Thoracic aorta (tissue), 2 donors: ENCODE measurements at regions not wholly inside any gene's neighbourhood (a gene's known extent, or its start where the extent isn't known, plus 50 kb on each side); places are given as distances from the start of the nearest gene placed in this dataset.

Experiments
- ATAC-seq: fragments of 150-250 bp; one replicate; pipeline ENCODE4 v1.8.0; 2017; ENCODE audit warnings: low read depth; ENCODE audit not compliant: insufficient number of reproducible peaks, low FRiP score
- DNase-seq: peaks from one replicate; pipeline ENCODE4 v3.0.0-alpha.2; 2020; ENCODE audit warnings: low spot score
- H3K27ac ChIP-seq, 2 donors: fragments of 200-600 bp; sonication (generic); 1 replicate in 1 of 2; 2 replicates in 1 of 2; pipeline ENCODE4 v1.5.1; 2016; ENCODE audit warnings: mild to moderate bottlenecking in 2 of 2, moderate library complexity in 2 of 2
- H3K27me3 ChIP-seq: fragments of 200-600 bp; sonication (generic); replicated peaks from 2 replicates; pipeline ENCODE4 v1.6.0; 2016; ENCODE audit warnings: mild to moderate bottlenecking; ENCODE audit not compliant: insufficient read depth
- H3K36me3 ChIP-seq: fragments of 200-600 bp; sonication (generic); one replicate; pipeline ENCODE4 v1.5.1; 2016
- H3K4me1 ChIP-seq, 2 donors: fragments of 200-600 bp; sonication (generic); 1 replicate in 1 of 2; 2 replicates in 1 of 2; pipeline versions ENCODE4 v1.5.1 to v1.6.0; 2016; ENCODE audit warnings: low read depth in 2 of 2, mild to moderate bottlenecking in 1 of 2; ENCODE audit not compliant: control insufficient read depth in 1 of 2
- H3K4me3 ChIP-seq: fragments of 200-600 bp; sonication (generic); 2 replicates; pipeline ENCODE4 v1.5.1; 2016; ENCODE audit warnings: mild to moderate bottlenecking
- H3K9me3 ChIP-seq: fragments of 200-600 bp; sonication (generic); 2 replicates; pipeline ENCODE4 v1.5.1; 2016
- CTCF ChIP-seq: fragments of 200-600 bp; sonication (generic); IDR thresholded peaks from one replicate; pipeline ENCODE4 v1.5.1; 2019; ENCODE audit warnings: antibody characterized with exemption

- no peak for TF ChIP-seq CTCF
- Histone ChIP-seq H3K9me3 (no peaks in the 10 kb centered on the region), H3K4me3 (no peak overlapping the region), H3K27me3 (no peaks in the 10 kb centered on the region), H3K4me1 (no peaks in the 10 kb centered on the region), H3K36me3 (no peaks in the 10 kb centered on the region), H3K27ac (no peak overlapping the region)
- ATAC-seq (no peak), DNase-seq (no peak)
These were observed 176.1 kb downstream of the BRINP2 start for GRCh38 chr1:177346790-177347359.

GRCh38 chr1:177343445-177343844, 172.7 kb downstream of the BRINP2 start:
- Histone ChIP-seq H3K27me3 (no peaks in the 10 kb centered on the region), H3K9me3 (no peaks in the 10 kb centered on the region), H3K4me1 (no peaks in the 10 kb centered on the region), H3K4me3 (no peak overlapping the region), H3K27ac (no peak overlapping the region), H3K36me3 (no peaks in the 10 kb centered on the region)
- DNase-seq (no peak), ATAC-seq (no peak)
- no peak for TF ChIP-seq CTCF

GRCh38 chr1:177341773-177342172, 171.0 kb downstream of the BRINP2 start:
- Histone ChIP-seq H3K27ac (no peak overlapping the region), H3K4me3 (no peak overlapping the region), H3K4me1 (no peaks in the 10 kb centered on the region), H3K9me3 (no peaks in the 10 kb centered on the region), H3K36me3 (no peaks in the 10 kb centered on the region), H3K27me3 (no peaks in the 10 kb centered on the region)
- no peak for TF ChIP-seq CTCF
- no peak for DNase-seq
- ATAC-seq = no peak

- ATAC-seq = no peak
- no peak for DNase-seq
- no peak for TF ChIP-seq CTCF
- no peaks in the 10 kb centered on the region for H3K4me1 ChIP-seq
- H3K27ac ChIP-seq = no peak overlapping the region
- no peaks in the 10 kb centered on the region for H3K36me3 ChIP-seq
- H3K9me3 ChIP-seq = no peaks in the 10 kb centered on the region
- H3K4me3 ChIP-seq = no peak overlapping the region
- no peaks in the 10 kb centered on the region for H3K27me3 ChIP-seq
These were observed 169.9 kb downstream of the BRINP2 start for GRCh38 chr1:177340601-177341067.

- H3K4me3 ChIP-seq = no peak overlapping the region
- H3K36me3 ChIP-seq = no peaks in the 10 kb centered on the region
- no peak overlapping the region for H3K27ac ChIP-seq
- no peaks in the 10 kb centered on the region for H3K9me3 ChIP-seq
- no peaks in the 10 kb centered on the region for H3K27me3 ChIP-seq
- H3K4me1 ChIP-seq = no peaks in the 10 kb centered on the region
- ATAC-seq (no peak), DNase-seq (no peak)
- no peak for TF ChIP-seq CTCF
These were observed 167.6 kb downstream of the BRINP2 start for GRCh38 chr1:177338376-177338775.
